Osteocyte (in vitro differentiated cells): ENCODE measurements at regions not wholly inside any gene's neighbourhood (a gene's known extent, or its start where the extent isn't known, plus 50 kb on each side); places are given as distances from the start of the nearest gene placed in this dataset.

Experiments used
- DNase-seq: peaks from one replicate; pipeline ENCODE4 v3.0.0; 2021; ENCODE audit warnings: mixed read lengths; ENCODE audit not compliant: unreplicated experiment; ENCODE audit errors: extremely low spot score
- H3K27ac Mint-ChIP-seq: one replicate; pipeline ENCODE4 v1.8.0; 2021; ENCODE audit warnings: mild to moderate bottlenecking, mixed read lengths; ENCODE audit not compliant: unreplicated experiment
- H3K27me3 Mint-ChIP-seq: one replicate; pipeline ENCODE4 v1.8.0; 2021; ENCODE audit warnings: mixed read lengths; ENCODE audit not compliant: unreplicated experiment
- H3K36me3 Mint-ChIP-seq: one replicate; pipeline ENCODE4 v1.8.0; 2021; ENCODE audit warnings: mixed read lengths; ENCODE audit not compliant: unreplicated experiment
- H3K4me1 Mint-ChIP-seq: one replicate; pipeline ENCODE4 v1.8.0; 2021; ENCODE audit warnings: mixed read lengths; ENCODE audit not compliant: unreplicated experiment
- H3K4me3 Mint-ChIP-seq: one replicate; pipeline ENCODE4 v1.8.0; 2021; ENCODE audit warnings: mild to moderate bottlenecking, moderate library complexity, mixed read lengths; ENCODE audit not compliant: unreplicated experiment
- H3K9me3 Mint-ChIP-seq: one replicate; pipeline ENCODE4 v1.8.0; 2021; ENCODE audit warnings: mixed read lengths; ENCODE audit not compliant: unreplicated experiment
- CTCF ChIP-seq: fragments of 200-600 bp; sonication (generic); IDR thresholded peaks from 2 replicates; pipeline ENCODE4 v1.5.0; 2021; ENCODE audit warnings: antibody characterized with exemption, mild to moderate bottlenecking, moderate library complexity

- H3K4me1 Mint-ChIP-seq, result peaks cover 81% of the 10 kb centered on the region
- TF ChIP-seq CTCF, result no peak
- no peak for DNase-seq
- no peak overlapping the region for H3K27ac Mint-ChIP-seq
- H3K9me3 Mint-ChIP-seq, result no peaks in the 10 kb centered on the region
- no peaks in the 10 kb centered on the region for H3K27me3 Mint-ChIP-seq
- no peaks in the 10 kb centered on the region for H3K36me3 Mint-ChIP-seq
- no peak overlapping the region for H3K4me3 Mint-ChIP-seq
Observed at GRCh38 chr22:26888887-26889286, 231.5 kb downstream of the MIAT start.

- Mint-ChIP-seq H3K36me3 (no peaks in the 10 kb centered on the region), H3K9me3 (no peaks in the 10 kb centered on the region), H3K4me1 (peaks cover 86% of the 10 kb centered on the region), H3K27me3 (no peaks in the 10 kb centered on the region), H3K27ac (no peak overlapping the region), H3K4me3 (no peak overlapping the region)
- TF ChIP-seq CTCF, result no peak
- DNase-seq, result no peak
Observed at GRCh38 chr22:26889802-26890201, 232.4 kb downstream of the MIAT start.

DNA sequence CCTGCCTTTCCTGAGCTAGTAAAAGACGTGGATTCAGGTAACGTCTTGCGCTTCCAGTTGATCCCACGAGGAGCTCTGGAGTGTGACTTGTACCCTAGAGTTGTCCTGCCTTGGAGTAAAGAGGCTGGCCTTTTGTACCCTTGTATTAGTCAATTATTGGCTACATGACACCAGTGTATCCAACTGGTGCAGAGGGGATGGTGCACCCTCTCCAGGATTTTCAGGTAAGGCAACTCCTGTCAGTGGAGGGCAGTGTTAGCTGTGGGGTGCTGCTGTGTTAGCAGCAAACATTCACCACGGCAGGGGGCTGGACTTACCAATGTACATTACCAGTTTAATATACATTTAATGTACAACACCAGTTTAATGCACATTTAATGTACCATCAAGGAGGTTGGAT lies 233.5 kb downstream of the MIAT start:
- no peak for DNase-seq
- Mint-ChIP-seq H3K27ac (no peak overlapping the region), H3K36me3 (no peaks in the 10 kb centered on the region), H3K27me3 (no peaks in the 10 kb centered on the region), H3K9me3 (no peaks in the 10 kb centered on the region), H3K4me3 (no peak overlapping the region), H3K4me1 (peaks cover 88% of the 10 kb centered on the region)
- peak; percentile 31 for TF ChIP-seq CTCF

DNA sequence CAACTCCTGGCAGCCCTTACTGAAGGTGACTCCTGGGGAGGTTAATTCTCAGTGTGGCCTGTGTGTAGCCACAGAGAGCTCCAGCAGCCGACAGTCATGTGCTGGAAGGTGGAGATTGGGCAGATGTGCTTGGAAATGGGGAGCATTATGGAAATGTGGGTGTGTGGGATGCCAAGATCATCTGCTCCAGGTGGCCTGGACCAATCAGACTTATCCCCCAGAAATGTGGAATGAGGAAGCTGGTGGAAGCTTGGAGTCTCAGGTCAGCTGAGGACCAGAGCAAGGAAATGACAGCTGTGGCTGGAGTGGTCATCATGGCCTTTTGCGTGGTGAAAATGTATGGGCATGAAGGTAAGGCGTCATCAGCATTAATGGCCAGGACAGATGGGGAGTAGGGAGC lies 234.0 kb downstream of the MIAT start:
- H3K9me3 Mint-ChIP-seq, result no peaks in the 10 kb centered on the region
- DNase-seq, result peak; percentile 56
- no peak overlapping the region for H3K4me3 Mint-ChIP-seq
- H3K4me1 Mint-ChIP-seq, result peaks cover 87% of the 10 kb centered on the region
- no peaks in the 10 kb centered on the region for H3K36me3 Mint-ChIP-seq
- H3K27me3 Mint-ChIP-seq, result no peaks in the 10 kb centered on the region
- no peak for TF ChIP-seq CTCF
- peak overlapping the region; percentile 33 for H3K27ac Mint-ChIP-seq

GRCh38 chr22:26892166-26893041 lies 235.0 kb downstream of the MIAT start:
- no peak for TF ChIP-seq CTCF
- no peaks in the 10 kb centered on the region for H3K9me3 Mint-ChIP-seq
- DNase-seq, result peak; percentile 83
- H3K27ac Mint-ChIP-seq, result peak overlapping the region; percentile 98
- H3K36me3 Mint-ChIP-seq, result no peaks in the 10 kb centered on the region
- H3K27me3 Mint-ChIP-seq, result no peaks in the 10 kb centered on the region
- H3K4me1 Mint-ChIP-seq, result peaks cover 80% of the 10 kb centered on the region
- no peak overlapping the region for H3K4me3 Mint-ChIP-seq
